T1000 (cell line): ENCODE measurements at regions not wholly inside any gene's neighbourhood (a gene's known extent, or its start where the extent isn't known, plus 50 kb on each side); places are given as distances from the start of the nearest gene placed in this dataset.

Source experiments
- DNase-seq: peaks from one replicate; lab custom pipeline; 2025; ENCODE audit warnings: mixed read lengths; lab: John Stamatoyannopoulos, UW

DNA sequence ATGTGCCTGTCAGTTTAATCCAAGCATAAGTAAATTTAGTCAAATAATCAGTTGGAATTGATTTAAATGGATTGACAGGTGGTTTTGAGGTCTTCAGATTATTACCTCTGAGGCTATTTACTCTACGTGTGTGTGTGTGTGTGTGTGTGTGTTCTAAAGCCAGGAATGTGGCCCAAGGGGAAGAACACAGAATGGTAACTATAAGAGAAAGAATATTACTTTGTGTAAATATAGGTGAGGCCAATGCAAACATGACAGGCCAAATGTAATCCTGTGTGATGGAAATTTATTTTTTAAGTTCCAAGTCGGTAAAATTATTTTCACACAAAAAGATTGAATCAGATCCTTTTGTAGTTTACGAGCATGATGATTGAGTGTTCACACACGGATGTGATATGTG lies 390.0 kb downstream of the PLK2 start:
- no peak for DNase-seq

DNA sequence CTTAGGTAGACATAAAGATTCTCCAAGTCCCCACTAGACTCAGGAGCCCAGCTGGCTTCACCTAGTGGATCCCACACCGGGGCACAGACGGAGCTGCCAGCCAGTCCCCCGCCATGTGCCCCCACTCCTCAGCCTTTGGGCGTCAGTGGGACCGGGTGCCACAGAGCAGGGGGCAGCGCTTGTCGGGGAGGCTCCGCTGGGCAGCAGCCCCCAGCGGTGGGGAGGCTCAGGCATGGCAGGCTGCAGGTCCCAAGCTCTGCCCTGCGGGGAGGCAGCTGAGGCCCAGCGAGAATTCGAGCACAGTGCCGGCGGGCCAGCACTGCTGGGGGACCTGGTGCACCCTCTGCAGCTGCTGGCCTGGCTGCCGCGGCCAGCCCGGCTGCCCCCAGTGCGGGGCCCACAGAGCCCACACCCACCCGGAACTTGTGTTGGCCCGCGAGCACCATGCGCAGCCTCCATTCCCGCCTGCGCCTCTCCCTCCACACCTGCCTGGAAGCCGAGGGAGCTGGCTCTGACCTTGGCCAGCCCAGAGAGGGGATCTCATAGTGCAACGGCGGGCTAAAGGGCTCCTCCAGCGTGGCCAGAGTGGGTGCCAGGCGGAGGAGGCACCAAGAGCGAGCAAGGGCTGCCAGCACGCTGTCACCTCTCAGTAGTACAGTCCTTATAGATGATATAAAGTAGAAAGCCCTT lies 390.7 kb downstream of the PLK2 start:
- no peak for DNase-seq

DNA sequence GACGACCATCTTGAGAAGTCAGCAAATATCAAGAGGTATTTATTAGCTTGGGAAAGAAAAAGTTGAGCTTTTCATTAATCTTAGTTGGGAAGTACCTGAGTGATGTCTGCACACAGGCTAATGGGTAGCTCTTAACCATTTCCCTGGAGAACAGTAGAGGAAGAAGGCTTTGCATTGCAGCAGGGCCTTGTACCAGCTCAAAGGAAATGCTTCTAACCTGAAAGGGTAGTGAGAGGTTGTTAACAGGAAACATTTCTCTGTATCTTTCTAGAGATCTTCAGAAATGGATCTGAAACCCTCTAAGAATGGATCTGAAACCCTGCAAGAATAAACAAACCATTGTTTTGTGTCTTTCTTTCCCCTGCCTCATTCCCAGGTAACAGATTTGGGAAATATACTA lies 393.3 kb downstream of the PLK2 start:
- DNase-seq: no peak

DNA sequence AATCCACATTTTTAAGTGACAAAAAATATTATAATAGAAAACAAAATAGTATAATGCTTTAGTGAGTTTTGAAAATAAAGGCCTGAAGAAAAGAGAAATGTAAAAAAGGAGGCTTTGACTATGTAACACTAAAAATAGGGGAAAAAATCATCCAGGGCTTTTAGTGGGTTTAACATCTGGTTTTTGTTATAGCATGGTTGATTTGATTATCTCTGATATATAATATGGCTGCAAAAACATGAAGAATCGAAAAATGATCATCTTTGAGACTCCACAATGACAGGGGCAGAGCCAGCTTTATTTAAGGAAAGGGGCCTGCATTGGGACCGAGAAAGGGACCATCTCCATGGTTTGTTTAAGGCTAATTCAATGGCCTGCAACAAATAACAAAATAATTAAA lies 393.8 kb downstream of the PLK2 start:
- DNase-seq: no peak

DNA sequence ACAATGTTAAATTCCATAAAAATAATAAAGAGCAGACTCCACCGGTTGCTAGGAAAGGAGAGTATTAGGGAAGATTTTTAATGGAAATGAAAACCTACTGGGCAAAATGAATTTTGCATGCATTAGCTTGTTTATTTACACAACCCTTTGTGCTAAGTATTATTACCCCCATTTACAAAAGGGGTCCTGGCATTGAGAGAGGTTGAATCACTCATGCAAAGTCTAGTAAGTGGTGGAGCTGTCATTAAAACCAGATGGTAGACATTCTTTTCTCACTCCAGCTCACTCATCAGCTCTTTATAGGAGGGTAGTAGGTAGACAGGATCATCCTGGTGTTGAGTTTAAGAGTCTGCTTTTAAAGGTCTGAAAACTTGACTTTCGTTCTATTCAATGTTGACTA lies 395.1 kb downstream of the PLK2 start:
- DNase-seq: no peak

DNA sequence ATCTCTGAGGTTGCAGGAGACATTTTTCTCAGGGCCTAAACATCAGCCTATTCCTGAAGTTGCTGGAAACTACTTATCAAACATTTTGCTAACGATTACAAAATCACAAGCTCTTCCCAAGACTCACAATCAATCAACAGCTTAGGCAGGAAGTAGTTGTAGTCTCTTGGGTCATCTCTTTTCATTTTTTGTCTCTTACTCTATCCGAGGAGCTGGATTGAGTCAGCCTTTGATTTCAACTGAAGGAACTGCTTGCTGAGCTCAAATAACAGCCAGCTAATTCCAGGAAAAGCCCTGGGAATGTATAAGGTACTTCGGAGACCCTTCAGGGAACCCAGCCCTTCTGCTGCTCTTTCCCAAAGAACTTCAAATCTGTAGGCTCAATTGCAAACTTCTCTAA lies 398.9 kb downstream of the PLK2 start:
- no peak for DNase-seq

DNA sequence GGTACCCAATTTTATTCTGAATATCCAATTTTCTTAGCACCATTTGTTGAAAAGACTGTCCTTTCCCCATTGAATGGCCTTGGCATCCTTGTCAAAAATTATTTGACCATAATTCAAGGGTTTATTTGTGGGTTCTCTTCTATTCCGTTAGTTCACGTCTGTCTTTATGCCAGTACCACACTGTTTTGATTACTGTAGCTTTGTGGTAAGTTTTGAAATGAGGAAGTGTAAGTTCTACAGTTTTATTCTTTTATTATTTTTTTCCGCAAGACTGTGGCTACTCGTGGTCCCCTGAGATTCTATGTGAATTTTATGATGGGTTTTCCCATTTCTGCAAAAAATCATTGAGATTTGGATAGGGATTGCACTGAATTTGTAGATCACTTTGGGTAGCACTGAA lies 402.6 kb downstream of the PLK2 start:
- DNase-seq: no peak

DNA sequence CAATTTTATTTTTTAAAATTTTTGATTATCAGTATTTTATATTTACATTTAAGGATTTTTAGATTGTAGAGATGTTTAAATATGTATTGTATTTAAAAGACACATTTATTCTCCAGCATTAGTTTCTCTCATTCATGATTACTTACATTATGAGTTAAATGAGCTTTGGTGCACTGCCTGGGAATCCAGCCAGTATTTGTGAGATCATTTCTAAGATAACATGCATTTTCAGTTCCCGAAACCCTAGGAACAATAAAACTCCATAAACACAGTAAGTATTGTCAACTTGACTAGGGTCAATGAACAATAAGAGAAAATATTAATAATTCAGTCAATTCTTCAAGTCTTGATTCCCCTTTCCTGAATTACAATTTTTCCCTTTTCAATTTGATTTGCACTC lies 403.3 kb downstream of the PLK2 start:
- no peak for DNase-seq

DNA sequence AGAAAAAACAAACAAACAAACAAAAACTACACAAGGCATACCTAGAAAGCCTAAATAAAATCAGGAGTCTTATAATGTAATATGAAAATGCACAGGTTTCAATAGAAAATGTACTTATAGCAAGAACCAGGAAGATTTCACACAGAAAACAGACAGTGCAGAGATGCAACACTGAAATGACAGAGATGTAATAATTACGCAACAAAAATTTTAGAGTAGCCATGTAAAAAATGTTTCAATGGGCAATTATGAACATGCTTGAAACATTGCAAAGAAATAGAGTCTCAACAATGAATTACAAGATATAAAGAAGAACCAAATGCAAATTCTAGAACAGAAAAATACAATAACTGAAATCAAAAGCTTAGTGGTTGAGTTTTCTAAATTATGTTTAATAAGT lies 405.9 kb downstream of the PLK2 start:
- no peak for DNase-seq

DNA sequence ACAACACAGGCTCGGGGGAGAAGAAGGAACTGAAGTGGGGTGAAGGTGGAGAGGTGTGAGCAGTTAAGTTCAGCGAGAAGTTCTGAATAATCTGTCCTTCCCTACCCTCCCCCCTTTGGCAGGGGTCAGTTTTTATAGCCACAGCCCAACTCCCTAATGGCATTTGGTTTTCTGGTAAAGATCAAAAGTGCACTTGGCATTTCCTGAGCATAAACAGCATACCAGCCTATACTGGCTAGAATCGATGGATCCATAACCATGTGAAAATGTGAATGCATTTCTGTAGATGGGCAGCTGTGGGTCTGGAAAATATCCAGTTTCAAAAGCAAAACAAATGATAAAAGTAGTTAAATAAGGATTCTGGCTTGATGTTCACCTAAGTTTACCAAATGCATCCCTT lies 410.9 kb downstream of the PLK2 start:
- DNase-seq: no peak

DNA sequence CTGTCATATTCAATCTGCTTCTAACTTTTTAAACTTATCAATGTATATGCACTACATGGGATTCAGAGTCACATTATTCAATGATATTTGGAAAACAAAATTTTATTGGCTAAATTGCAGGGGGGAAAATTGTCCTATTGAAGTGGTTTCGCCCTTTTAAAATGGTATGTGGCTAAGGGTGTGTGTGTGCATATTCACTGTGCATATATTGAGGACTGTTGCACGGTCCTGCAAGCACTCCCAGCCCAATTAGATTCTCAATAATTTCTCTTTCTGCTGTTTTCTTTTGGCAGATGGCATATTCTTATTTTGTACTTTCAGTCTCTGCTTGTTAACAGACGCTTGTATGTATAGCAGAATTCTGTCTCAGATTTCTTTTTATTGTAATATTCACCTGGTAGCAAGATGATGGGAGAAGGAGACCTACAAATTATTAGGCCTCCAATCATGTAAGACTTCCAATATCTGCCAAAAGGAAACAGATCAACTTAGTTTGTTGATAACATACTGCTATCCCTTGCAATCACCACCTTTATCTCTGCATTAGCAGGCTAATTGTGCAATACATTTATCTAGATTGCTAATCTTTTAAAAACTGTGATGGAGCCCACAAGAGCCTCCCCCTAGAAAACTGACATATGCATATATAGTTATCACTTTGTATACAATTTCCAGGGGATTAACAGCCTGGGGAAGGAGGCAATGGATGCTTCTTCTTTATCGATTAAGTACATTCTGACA lies 411.5 kb downstream of the PLK2 start:
- no peak for DNase-seq

DNA sequence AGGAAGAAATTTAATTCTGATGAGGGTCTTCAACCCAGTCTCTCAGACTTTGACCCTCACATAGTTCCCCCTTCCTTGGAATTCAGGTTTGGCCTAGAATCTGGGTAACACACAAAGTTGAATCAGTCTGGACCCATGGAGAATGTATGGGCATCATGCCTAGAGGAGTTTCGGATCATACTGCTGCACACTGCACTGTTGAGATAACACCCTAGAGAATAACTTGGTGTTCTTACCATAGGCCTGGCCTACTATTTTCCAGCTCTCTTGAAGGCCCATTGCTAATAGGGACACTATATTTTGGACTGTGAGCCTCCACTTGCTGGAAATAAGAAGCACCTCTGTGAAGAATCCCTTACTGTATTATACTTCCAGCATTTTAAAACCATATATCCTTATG lies 413.5 kb downstream of the PLK2 start:
- no peak for DNase-seq

DNA sequence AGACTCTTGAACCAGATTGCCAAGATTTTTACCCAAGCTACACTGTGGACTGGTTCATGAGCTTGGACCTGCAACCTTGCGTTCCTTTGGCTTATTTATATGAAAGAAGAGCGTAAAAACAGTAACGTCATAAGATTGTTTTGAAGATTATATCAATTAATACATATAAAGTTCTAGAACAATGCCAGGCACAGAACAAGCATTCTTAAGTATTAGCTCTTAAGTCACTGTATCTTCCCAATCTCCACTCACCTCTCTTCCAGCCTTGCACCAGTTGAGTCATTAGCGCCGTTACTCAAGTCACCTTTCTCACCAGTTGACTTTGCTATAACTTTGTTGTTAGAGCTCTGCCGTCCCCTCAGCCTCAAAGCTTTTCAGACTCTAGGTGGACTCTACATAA lies 415.7 kb downstream of the PLK2 start:
- no peak for DNase-seq

DNA sequence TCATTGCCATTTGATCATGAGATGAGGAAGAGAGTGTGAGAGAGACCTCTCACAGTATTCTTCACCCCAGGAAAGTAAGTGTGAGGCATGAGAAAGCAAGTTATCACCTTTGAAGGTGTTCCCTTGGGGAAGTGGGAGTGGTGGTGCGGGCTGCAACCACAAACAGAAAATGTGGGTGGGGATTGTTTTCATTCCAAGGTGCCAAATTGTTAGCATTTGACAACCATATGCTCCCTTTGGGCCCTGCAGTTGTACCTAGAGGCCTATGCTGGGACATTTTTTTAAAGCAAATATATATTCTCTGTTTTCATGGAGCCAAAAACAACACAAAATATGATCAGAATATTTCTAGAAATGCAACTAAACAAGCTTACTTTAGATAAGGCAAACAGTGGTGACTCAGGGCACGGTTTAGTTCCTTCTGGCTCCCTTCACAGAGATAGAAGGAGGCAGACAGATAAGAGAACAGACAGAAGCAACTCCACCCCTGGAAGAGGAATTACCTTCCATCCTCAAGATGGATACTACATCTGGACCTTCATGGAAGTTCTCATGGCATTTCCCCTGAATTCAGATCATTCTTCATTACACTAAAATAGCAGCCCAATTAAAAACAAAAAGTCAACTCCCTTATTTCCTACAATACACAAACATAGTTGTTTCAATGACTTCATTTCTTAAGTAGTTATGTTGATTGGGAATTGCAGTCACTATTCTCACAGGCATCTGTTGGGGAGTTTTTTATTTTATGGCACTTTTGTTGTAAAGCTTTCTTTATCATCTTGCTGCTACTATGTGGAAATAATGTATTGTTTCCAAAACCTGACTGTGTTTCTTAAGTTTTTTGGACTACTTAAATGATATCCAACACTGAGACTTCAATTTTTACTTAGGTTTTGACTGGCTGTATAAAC lies 416.6 kb downstream of the PLK2 start:
- no peak for DNase-seq

DNA sequence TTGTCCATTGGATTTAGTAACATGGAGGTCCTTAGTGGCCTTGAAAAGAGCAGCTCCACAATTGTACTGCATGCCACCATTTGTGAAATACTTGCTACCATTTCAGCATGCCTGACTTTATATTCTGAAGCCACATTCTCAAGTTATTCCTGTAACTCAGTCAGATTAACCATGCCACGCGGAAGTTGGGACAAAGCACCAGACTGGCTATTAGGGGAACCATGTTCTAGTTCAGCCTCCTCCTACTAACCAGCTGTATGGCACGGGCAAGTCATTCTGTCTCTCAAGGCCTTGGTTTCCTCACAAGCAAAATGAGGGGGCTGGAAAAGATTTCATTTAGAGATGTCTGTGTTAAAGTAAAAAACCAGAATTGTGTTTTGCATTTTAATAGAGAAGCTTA lies 418.0 kb downstream of the PLK2 start:
- DNase-seq: no peak

DNA sequence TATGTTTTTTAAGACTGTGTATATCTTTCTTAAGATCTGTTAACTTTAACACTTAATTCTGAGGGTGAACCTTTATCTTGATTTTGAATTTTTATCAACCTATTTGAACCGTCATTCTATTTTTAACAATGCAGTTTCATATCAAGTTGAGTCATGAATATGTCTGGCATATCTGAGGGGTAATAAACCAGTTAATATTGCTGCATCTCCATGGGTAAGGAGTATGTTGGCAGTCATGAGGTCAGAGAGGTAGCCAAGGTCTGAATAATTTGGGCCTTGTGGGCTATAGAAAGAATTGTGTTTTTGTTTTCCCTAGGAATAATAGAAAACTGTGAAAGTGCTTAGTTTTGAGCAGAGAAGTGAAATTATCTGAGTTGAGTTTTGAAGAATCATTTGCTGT lies 419.0 kb downstream of the PLK2 start:
- no peak for DNase-seq

DNA sequence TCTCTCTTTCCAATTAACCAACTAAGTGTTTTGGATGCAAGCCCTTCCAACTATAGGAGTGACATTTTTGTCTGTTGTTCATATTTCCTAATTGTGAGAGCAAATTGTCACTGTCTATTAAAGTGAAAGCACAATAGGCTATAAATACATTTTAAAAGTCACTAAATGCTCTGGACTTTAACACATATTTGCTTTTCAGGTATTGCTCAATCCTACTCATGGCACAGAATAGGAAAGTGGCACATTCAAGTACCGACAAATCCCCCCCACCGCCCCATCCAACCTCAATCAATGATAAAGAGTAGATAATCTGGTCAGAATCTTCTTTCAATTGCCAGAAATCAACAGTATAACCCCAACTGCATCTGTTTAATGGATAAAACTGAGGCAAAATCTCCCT lies 419.8 kb downstream of the PLK2 start:
- no peak for DNase-seq

DNA sequence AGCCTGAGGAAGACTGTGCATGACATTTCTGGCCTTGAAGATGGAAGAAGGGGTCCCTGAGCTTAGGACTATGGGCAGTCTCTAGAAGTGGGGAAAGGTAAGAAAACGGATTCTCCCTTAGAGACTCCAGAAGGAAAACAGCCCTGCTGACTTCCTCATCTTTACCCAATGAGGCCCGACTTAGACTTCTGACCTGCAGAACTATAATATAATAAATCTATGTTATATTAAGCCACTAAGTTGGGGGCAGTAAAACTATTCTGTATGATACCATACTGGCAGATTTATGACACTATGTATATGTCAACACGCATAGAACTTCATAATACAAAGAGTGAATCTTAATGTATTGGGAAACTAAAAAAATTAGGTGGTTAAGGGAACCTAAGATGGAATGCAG lies 422.0 kb downstream of the PLK2 start:
- no peak for DNase-seq

DNA sequence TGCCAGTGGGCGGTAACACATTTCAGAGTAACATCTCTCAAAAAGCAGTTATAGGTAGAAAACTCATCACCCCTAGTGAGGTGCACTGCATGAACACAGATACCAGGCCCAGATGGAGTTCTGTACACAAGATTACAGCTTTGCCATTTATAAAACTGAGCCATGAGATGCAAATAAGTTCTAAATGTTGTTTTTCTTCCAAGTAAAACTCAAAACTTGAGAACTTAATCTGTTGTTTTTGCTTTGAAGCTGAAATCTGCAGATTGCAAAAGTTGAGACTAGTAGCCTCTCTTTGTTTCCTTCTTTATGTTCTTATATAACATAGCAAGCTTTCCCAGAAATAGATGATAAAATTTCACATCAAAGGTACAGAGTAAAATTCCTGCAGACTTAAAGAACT lies 434.1 kb downstream of the PLK2 start:
- DNase-seq: no peak

DNA sequence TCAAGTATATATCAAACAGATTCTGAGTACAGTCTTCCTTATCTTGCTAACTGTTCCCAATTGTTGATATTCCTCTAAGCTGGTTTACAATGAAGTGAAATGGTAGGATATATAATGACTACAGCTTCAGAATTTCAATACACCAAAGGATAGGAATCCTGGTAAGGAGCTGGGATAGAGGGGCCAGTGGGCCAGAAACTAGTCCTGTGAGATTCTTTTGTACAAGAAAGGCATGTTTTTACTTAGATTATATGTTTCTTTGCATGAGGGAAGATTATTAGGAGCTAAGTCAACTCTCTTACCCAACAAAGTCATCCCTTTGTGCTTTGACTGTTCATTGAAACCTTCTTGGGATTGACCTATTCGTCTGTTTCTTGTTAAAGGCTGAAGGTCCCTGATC lies 435.7 kb downstream of the PLK2 start:
- no peak for DNase-seq

DNA sequence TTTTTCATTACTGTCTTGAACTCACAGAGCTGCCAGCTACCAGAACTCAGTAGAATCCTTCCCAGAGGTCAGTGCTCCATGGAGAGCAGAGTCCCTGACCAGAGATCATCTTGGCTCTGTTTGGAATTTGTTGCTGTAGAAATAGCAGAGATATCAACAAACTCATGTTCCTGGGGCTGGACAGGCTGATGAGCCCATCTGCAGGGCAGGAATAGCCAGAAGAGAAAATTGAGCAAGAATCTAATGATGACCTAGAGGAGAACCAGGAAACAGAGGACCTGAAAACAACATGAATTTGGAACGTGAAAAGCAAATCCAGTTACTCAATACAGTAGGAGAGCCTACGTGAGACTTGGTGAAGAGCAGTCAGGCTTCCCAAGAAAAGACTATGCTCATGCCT lies 437.8 kb downstream of the PLK2 start:
- DNase-seq: no peak

DNA sequence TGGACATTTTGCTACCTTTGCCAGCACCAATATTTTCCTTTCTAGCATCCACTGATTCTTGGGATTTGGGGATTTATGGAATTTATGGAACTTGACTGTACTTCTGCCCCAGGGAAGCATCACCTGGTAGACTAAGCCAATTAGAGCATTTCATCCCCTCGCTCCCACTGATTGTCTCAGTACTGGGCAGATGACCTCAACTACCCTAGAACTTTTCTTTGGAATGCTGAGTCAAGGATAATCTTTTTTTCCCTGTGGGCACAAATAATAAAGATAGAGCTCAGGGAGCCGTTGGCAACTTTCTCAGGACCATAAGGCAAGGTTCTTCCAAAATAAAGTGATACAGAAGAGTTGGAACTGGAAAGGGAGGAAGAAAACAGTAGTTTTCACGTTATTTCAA lies 438.4 kb downstream of the PLK2 start:
- DNase-seq: no peak

DNA sequence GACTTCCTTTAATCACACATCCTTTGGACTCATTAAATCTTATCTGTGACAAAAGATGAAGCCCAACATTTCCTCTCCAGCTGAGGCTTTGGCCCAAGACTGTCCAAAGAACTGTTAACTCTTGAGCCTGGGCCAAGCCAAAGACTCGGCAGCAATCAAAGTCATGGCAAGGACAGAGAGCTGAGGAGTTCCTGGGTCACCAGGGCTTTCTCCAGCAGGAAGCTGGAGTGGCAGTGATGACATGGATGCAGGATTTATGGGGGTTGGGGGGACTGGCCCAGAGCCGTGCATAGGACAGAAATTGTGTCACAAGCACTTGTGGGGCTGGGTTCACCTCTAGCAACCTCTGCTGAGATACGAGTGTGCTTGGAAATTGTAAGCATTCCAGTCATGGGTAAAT lies 440.3 kb downstream of the PLK2 start:
- no peak for DNase-seq
